OCI-LY7 (cell line): ENCODE measurements at regions not wholly inside any gene's neighbourhood (a gene's known extent, or its start where the extent isn't known, plus 50 kb on each side); places are given as distances from the start of the nearest gene placed in this dataset.

Experiments used
- CTCF ChIP-seq: fragments of 200-600 bp; sonication (generic); conservative IDR thresholded peaks from 2 replicates; pipeline ENCODE4 v1.5.1; 2014; ENCODE audit warnings: mild to moderate bottlenecking, antibody characterized with exemption, low read length, moderate library complexity, mixed read lengths
- EZH2phosphoT487 ChIP-seq: fragments of 200-600 bp; sonication (generic); IDR thresholded peaks from 2 replicates; pipeline ENCODE4 v1.6.1; 2018; ENCODE audit warnings: low read depth, borderline replicate concordance, mild to moderate bottlenecking, mixed run types, antibody characterized with exemption, low read length, moderate library complexity, mixed read lengths

GRCh38 chr9:84107995-84108394 is 127.4 kb downstream of the RMI1 start:
- no peak for TF ChIP-seq CTCF
- TF ChIP-seq EZH2phosphoT487 = no peak
